ENCODE measurements at regions not wholly inside any gene's neighbourhood (a gene's known extent, or its start where the extent isn't known, plus 50 kb on each side); places are given as distances from the start of the nearest gene placed in this dataset.

DNA sequence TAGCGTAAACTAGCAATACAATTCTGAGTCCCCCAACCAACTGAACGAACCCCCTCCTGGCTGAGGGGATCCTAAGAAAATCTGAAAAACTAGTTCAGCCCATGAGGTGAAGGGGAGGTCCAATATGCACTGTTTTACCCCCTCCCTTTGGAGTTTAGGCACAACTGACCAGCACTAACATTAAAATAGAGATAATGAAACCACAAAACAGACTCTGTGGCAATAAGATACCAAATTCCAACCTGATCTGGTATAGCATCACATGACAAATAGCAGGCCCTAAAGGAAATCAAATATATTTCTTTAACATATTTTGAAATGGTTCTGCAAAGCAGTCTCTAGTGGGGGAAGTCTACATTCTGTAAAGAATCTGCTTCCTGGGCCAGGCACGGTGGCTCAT is 522.5 kb downstream of the TYW1 start:
- TF ChIP-seq, protein P1, sequence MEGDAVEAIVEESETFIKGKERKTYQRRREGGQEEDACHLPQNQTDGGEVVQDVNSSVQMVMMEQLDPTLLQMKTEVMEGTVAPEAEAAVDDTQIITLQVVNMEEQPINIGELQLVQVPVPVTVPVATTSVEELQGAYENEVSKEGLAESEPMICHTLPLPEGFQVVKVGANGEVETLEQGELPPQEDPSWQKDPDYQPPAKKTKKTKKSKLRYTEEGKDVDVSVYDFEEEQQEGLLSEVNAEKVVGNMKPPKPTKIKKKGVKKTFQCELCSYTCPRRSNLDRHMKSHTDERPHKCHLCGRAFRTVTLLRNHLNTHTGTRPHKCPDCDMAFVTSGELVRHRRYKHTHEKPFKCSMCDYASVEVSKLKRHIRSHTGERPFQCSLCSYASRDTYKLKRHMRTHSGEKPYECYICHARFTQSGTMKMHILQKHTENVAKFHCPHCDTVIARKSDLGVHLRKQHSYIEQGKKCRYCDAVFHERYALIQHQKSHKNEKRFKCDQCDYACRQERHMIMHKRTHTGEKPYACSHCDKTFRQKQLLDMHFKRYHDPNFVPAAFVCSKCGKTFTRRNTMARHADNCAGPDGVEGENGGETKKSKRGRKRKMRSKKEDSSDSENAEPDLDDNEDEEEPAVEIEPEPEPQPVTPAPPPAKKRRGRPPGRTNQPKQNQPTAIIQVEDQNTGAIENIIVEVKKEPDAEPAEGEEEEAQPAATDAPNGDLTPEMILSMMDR (IDR thresholded peaks at IDR 0.05) = no peak
- no peak for TF ChIP-seq POLR2AphosphoS5 (IDR thresholded peaks at IDR 0.05)
- no peak for TF ChIP-seq POLR2A (IDR thresholded peaks at IDR 0.05; ENCODE audit: low read depth)
- no peak for TF ChIP-seq EP300 (IDR thresholded peaks at IDR 0.05)

Measured in esophagus muscularis mucosa (tissue), 4 donors.